ENCODE measurements at regions not wholly inside any gene's neighbourhood (a gene's known extent, or its start where the extent isn't known, plus 50 kb on each side); places are given as distances from the start of the nearest gene placed in this dataset.

DNA sequence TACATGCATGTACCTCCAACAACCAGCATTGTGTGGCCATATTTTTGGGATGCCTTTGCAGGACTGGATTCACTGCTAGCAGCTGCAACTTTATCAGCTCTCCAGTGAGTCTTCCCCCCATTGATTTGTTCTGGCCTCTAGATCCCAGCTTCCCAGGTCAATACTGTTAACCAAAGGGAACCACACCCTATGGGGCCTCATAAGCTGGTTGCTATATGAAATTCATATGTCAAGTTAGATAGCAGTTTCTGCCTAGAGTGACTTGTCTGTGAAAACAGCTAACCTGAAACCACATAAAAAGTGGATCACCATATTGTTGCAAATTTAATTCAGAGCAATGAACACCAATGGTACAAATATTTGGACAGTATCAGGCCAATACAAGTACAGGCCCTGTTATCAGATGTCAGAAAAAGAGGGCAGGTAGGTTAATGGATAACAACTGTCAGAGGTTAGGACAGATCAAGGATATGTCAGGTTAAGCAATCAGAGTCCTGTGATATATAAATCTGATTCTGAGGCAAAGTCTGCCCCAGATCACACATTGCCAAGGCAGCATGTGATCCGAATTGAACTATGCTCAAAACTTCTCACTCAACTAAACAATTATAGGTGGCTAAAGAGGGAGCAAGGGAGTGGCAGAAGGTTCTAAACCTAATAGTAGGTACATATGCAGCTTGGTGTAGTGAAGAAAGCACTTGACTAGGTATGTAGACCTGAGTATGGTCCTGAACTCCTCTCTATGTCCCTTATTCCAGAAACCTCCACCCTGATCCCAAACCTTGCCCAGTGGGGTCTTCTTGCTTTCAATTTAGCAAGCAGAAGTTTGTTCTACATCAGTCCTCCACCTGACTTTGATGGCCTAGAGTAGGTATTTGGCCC is 94.7 kb upstream of the FOXN2 start (continued):
- TF ChIP-seq PBX2 (CRISPR knock-in tag; IDR thresholded peaks at IDR 0.05) (peak; percentile 71), ZNF101 (CRISPR knock-in tag; IDR thresholded peaks at IDR 0.05; ENCODE audit: borderline replicate concordance, low read depth) (no peak), DPF2 (CRISPR knock-in tag; IDR thresholded peaks at IDR 0.05; ENCODE audit: borderline replicate concordance, low read depth) (peak; percentile 49), ARID5B (CRISPR knock-in tag; IDR thresholded peaks at IDR 0.05) (peak; percentile 95), PAF1 (CRISPR knock-in tag; IDR thresholded peaks at IDR 0.05) (peak; percentile 91), ZBTB34 (CRISPR knock-in tag; IDR thresholded peaks at IDR 0.05) (0 out of 2 replicates have a peak, but pooled peaks have one; percentile 29), ZMAT3 (CRISPR knock-in tag; conservative IDR thresholded peaks at IDR 0.05) (0 out of 2 replicates have a peak, but pooled peaks have one; percentile 15), SNAPC2 (CRISPR knock-in tag; IDR thresholded peaks at IDR 0.05) (0 out of 2 replicates have a peak, but pooled peaks have one; percentile 39), ZFY (CRISPR knock-in tag; IDR thresholded peaks at IDR 0.05) (peak; percentile 41; the same call in 1 of the 2 replicates), SPEN (CRISPR knock-in tag; IDR thresholded peaks at IDR 0.05; ENCODE audit: low read depth) (peak; percentile 71; the same call in 1 of the 2 replicates), JUN (CRISPR knock-in tag; IDR thresholded peaks at IDR 0.05) (0 out of 2 replicates have a peak, but pooled peaks have one; percentile 44)
- TF ChIP-seq, protein P1, sequence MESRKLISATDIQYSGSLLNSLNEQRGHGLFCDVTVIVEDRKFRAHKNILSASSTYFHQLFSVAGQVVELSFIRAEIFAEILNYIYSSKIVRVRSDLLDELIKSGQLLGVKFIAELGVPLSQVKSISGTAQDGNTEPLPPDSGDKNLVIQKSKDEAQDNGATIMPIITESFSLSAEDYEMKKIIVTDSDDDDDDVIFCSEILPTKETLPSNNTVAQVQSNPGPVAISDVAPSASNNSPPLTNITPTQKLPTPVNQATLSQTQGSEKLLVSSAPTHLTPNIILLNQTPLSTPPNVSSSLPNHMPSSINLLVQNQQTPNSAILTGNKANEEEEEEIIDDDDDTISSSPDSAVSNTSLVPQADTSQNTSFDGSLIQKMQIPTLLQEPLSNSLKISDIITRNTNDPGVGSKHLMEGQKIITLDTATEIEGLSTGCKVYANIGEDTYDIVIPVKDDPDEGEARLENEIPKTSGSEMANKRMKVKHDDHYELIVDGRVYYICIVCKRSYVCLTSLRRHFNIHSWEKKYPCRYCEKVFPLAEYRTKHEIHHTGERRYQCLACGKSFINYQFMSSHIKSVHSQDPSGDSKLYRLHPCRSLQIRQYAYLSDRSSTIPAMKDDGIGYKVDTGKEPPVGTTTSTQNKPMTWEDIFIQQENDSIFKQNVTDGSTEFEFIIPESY (CRISPR knock-in tag; IDR thresholded peaks at IDR 0.05) = peak; percentile 11; the same call in 1 of the 2 replicates
- TF ChIP-seq, protein P2, sequence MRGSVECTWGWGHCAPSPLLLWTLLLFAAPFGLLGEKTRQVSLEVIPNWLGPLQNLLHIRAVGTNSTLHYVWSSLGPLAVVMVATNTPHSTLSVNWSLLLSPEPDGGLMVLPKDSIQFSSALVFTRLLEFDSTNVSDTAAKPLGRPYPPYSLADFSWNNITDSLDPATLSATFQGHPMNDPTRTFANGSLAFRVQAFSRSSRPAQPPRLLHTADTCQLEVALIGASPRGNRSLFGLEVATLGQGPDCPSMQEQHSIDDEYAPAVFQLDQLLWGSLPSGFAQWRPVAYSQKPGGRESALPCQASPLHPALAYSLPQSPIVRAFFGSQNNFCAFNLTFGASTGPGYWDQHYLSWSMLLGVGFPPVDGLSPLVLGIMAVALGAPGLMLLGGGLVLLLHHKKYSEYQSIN (CRISPR knock-in tag; IDR thresholded peaks at IDR 0.05; ENCODE audit: borderline replicate concordance) = no peak
- TF ChIP-seq, protein P3, sequence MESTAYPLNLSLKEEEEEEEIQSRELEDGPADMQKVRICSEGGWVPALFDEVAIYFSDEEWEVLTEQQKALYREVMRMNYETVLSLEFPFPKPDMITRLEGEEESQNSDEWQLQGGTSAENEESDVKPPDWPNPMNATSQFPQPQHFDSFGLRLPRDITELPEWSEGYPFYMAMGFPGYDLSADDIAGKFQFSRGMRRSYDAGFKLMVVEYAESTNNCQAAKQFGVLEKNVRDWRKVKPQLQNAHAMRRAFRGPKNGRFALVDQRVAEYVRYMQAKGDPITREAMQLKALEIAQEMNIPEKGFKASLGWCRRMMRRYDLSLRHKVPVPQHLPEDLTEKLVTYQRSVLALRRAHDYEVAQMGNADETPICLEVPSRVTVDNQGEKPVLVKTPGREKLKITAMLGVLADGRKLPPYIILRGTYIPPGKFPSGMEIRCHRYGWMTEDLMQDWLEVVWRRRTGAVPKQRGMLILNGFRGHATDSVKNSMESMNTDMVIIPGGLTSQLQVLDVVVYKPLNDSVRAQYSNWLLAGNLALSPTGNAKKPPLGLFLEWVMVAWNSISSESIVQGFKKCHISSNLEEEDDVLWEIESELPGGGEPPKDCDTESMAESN (CRISPR knock-in tag; conservative IDR thresholded peaks at IDR 0.05) = peak; percentile 40; the same call in 1 of the 2 replicates
